ENCODE measurements at regions not wholly inside any gene's neighbourhood (a gene's known extent, or its start where the extent isn't known, plus 50 kb on each side); places are given as distances from the start of the nearest gene placed in this dataset.

DNA sequence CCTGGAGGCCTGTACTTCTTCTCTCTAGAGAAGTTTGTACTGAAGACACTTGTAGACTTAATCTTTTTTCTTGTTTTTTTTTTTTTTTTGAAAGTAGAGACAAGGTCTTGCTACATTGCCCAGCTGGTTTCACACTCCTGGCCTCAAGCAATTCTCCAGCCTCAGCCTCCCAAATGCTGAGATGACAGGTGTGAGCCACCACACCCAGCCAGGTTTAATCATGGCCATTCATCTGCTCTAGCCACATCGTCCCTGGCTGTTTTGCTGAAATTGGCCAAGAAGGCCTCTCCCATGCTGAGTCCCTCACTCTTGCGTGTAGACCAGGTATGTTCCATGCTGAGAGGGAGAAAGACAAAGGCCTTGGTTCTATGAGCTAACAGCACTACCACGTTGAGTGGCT, 176.2 kb downstream of the JCAD start:
- no peak overlapping the region for H3K4me3 Mint-ChIP-seq
- H3K27me3 Mint-ChIP-seq, result peaks cover 13% of the 10 kb centered on the region
- no peak overlapping the region for H3K27ac Mint-ChIP-seq
- no peaks in the 10 kb centered on the region for H3K9me3 Mint-ChIP-seq
- ATAC-seq (ENCODE audit: low read depth) (no peak), DNase-seq (no peak)
- POLR2A ChIA-PET, result no interaction called here
- H3K4me1 Mint-ChIP-seq, result no peaks in the 10 kb centered on the region
- H3K36me3 Mint-ChIP-seq, result no peaks in the 10 kb centered on the region

DNA sequence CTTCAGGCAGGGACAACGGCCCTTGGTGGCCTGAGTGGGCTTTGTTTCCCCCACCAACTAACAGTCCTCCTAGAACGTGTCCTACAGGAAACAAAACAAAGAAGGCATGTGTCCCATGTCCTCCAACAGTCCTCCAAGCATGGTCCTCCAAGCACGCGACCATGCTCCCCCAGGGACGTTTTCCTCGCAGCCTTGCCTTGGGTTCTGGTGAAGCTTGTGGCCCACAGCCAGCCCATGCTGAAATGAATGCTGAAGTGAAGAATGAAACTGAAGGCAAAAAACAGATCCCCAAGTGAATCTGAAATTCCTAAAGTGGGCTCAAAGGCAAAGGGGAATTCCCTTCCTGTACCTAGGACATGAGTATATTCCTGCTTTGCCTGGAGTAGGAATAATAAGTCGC, 176.6 kb downstream of the JCAD start:
- ATAC-seq (ENCODE audit: low read depth) (no peak), DNase-seq (no peak)
- no peak overlapping the region for H3K4me3 Mint-ChIP-seq
- peaks cover 13% of the 10 kb centered on the region for H3K27me3 Mint-ChIP-seq
- H3K36me3 Mint-ChIP-seq, result no peaks in the 10 kb centered on the region
- no peaks in the 10 kb centered on the region for H3K4me1 Mint-ChIP-seq
- POLR2A ChIA-PET, result no interaction called here
- no peak overlapping the region for H3K27ac Mint-ChIP-seq
- no peaks in the 10 kb centered on the region for H3K9me3 Mint-ChIP-seq

DNA sequence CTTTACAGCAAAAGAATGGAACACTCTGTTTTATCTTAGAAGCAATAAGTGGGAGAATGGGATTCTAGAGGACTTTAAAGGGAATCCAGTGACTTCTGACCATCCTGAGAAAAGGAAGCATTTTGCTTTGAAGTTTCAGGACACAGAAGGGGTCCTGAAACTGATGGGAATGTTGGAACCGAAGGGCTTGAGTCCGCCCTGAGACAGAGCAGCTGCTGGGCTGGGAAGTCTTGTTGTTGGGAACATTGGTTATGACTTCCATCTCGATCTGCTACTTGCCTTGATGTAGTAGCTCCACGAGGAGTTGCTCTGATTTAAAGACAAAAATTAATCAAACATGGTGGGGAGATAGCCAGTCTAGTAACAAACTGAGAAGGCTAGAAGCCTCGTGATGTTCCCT, 177.6 kb downstream of the JCAD start:
- POLR2A ChIA-PET, result no interaction called here
- H3K4me3 Mint-ChIP-seq, result no peak overlapping the region
- H3K36me3 Mint-ChIP-seq, result no peaks in the 10 kb centered on the region
- peaks cover 12% of the 10 kb centered on the region for H3K27me3 Mint-ChIP-seq
- ATAC-seq (ENCODE audit: low read depth), result no peak
- DNase-seq, result no peak
- H3K9me3 Mint-ChIP-seq, result no peaks in the 10 kb centered on the region
- H3K27ac Mint-ChIP-seq, result no peak overlapping the region
- no peaks in the 10 kb centered on the region for H3K4me1 Mint-ChIP-seq

DNA sequence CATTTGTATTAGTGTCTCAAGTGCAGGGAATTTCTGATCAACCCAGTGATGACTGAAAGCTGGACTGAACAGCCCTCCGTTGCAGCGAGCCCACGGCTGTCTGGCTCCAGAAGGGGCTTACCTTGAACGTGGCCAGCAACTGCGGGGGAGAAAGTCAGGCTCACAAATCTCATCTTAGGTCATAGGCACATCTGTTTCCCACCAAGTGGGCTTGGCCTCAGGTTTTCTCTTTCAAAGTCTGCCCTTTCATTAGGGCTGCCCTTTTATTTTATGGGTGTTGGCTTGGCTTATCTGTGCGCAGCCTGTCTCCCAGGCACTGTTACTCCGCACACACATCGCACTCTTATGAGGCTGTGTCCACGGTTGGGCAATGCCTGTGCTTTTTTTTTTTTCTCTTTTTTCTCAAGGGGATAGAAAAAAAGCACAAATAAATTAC, 178.0 kb downstream of the JCAD start:
- Mint-ChIP-seq H3K9me3 (no peaks in the 10 kb centered on the region), H3K27ac (no peak overlapping the region)

DNA sequence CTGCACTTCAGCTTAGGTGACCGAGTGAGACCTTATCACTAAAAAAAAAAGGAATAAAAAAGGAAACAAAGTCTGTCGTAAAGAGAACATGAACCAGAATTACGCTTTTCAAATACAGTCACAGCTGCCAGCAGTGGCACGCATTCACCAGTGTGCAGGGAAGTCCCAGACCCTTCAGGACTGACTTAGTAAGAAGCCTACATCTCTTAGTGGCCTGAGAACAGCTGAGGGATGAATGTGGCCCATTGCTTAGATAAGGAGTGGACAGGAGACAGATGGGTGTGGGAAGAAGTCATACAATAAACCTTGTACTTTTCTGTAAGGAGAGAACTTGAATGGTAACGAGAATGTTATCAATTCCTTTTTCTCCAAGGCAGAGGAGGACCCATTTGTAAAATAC, 178.5 kb downstream of the JCAD start:
- ATAC-seq (ENCODE audit: low read depth) (no peak), DNase-seq (no peak)
- H3K27me3 Mint-ChIP-seq, result peaks cover 12% of the 10 kb centered on the region
- H3K4me1 Mint-ChIP-seq, result no peaks in the 10 kb centered on the region
- POLR2A ChIA-PET, result no interaction called here
- no peak overlapping the region for H3K4me3 Mint-ChIP-seq
- H3K9me3 Mint-ChIP-seq, result no peaks in the 10 kb centered on the region
- H3K27ac Mint-ChIP-seq, result no peak overlapping the region
- H3K36me3 Mint-ChIP-seq, result no peaks in the 10 kb centered on the region

More for the DNA sequence above, 178.0 kb downstream of the JCAD start:
- ATAC-seq (ENCODE audit: low read depth) (no peak), DNase-seq (no peak)
- H3K4me1 Mint-ChIP-seq, result no peaks in the 10 kb centered on the region
- H3K27me3 Mint-ChIP-seq, result peaks cover 12% of the 10 kb centered on the region
- POLR2A ChIA-PET, result no interaction called here
- H3K36me3 Mint-ChIP-seq, result no peaks in the 10 kb centered on the region
- H3K4me3 Mint-ChIP-seq, result no peak overlapping the region

DNA sequence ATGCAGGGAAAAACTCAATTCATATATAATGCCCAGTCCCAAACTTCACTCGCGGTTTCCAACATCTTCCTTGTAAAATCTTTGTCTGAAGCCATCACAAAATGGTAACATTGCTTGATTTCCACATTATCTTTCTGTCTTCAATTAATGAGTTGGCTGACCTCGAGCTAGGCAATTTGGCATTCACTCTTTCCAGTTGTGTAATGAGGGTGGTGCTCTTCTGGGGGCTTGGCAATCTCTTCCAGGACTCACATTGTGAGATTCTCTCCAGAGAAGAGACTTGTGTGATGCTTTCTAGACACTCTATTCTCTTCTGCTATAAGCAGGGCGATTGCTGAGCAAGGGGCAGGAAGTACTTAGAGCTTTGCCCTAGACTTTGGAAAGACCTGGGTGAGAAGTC, 179.5 kb downstream of the JCAD start:
- H3K9me3 Mint-ChIP-seq, result no peaks in the 10 kb centered on the region
- no peaks in the 10 kb centered on the region for H3K4me1 Mint-ChIP-seq
- H3K27ac Mint-ChIP-seq, result no peak overlapping the region
- DNase-seq (no peak), ATAC-seq (ENCODE audit: low read depth) (no peak)
- H3K36me3 Mint-ChIP-seq, result no peaks in the 10 kb centered on the region
- H3K27me3 Mint-ChIP-seq, result peaks cover 12% of the 10 kb centered on the region
- no peak overlapping the region for H3K4me3 Mint-ChIP-seq
- POLR2A ChIA-PET, result no interaction called here

DNA sequence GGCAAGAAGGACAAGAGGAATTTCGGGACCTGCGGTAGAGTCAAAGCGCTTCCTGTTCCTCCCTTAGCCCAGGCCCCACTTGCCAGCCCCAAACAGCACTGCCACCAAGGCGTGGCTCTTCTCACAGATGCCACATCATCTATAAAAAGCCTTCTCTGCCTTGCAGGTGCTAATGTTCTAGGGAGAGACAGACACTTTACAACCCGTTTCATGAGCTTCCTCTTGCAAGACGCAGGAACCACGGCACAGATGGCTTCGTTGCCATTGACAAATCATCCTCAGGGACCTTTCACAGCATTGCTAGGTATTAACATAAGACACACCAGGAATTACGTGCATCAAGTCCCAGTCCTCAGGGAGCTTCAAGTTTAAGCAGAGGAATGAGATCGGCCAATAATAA, 180.9 kb downstream of the JCAD start:
- Mint-ChIP-seq H3K27ac (no peak overlapping the region), H3K4me1 (no peaks in the 10 kb centered on the region), H3K4me3 (no peak overlapping the region), H3K27me3 (peaks cover 12% of the 10 kb centered on the region), H3K36me3 (no peaks in the 10 kb centered on the region), H3K9me3 (no peaks in the 10 kb centered on the region)
- POLR2A ChIA-PET, result no interaction called here
- ATAC-seq (ENCODE audit: low read depth), result no peak
- DNase-seq, result no peak

DNA sequence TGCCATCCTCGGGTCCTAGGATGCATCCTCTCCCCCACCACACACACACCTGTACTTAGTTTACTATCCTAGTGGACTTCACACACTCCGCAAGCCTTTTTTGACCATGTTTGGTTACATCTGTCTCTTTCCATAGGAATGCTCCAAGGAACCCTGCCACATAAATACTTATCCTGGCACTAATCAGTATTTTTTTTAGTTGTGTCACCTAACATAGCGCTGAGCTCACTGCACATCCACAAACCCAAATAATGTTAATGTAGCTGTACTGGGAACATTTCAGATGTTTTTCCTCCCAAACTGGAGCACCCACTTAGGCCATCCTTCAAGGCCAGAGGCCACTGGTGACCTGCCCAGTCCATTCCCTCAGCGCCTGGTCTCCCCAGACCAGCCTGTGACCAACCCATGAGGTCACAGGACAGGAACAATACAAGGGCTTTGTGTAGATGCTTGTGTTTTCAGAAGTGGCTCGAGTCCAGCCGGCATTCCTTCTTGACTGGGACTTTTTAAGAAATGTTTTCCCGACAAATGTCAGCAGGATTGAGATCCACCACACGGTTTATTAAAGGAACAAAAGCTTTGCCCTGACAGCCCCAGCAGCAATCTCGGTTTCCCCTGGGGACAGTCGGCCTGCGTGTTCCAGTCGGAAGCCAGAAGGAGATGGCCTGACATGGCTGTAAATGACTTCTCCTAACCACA, 181.4 kb downstream of the JCAD start:
- Mint-ChIP-seq H3K27me3 (peaks cover 12% of the 10 kb centered on the region), H3K4me3 (no peak overlapping the region), H3K27ac (no peak overlapping the region), H3K9me3 (no peaks in the 10 kb centered on the region), H3K4me1 (no peaks in the 10 kb centered on the region), H3K36me3 (no peaks in the 10 kb centered on the region)
- POLR2A ChIA-PET, result no interaction called here
- ATAC-seq (ENCODE audit: low read depth), result no peak
- no peak for DNase-seq

DNA sequence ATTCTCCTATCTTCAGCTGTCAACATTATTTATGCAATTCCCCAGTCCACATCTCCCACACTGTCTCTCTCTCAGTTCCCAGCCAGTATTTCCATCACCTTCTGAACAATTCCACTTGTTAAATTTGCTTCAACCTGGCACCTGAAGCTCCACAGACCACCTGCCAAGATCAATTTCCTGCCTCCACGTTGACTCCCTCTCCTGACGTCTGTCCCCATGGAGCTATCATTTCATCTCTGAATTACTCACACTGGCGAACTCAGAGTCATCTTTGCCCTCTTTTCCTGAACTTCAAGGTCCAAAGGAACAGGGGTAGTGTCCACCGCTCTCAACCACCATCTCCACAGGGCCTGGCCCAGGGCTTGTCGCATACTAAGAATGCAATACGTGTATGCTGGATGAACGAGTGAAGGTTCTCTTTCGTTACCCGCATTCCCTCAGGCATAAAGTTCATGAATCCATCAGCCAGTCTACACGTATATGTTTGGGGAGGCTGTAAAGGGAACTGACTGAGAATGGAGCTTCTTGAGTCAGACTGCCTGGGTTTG, 183.3 kb downstream of the JCAD start:
- Mint-ChIP-seq H3K36me3 (no peaks in the 10 kb centered on the region), H3K27me3 (peaks cover 12% of the 10 kb centered on the region), H3K9me3 (no peaks in the 10 kb centered on the region), H3K27ac (no peak overlapping the region), H3K4me3 (no peak overlapping the region), H3K4me1 (no peaks in the 10 kb centered on the region)
- DNase-seq, result no peak
- POLR2A ChIA-PET, result no interaction called here
- no peak for ATAC-seq (ENCODE audit: low read depth)

DNA sequence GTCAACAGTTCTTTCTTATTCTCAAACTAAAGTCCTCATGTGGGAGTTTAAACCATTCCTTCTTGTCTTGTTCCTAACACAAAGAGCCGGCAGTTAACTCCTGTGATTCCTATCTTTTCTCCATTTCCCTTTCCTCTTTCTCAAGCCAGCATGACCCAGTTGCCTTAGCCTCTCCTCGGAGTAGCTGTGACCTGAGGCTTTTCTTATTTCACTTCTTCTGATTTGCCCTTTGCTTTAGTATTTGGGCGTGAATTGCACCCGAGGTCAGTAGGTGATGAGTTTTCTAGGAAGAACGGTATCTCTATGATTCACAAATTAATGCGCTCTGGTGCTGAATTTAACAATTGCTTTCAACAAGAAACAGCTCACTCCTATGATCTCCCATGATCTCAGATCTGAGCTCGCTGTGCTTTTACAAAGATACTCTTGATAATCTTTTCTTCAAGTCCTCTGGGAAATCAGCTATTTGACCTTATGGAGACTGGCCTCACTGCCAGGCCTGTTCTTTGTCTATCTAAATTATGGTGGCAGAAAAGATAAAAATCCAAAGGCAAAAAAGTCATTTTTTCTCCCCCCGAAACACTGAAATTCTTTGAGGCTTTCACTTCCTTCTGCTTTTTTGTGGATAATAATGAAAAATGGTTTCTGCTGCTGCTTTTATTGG, 184.6 kb downstream of the JCAD start:
- Mint-ChIP-seq H3K36me3 (peaks cover 2% of the 10 kb centered on the region), H3K4me1 (no peaks in the 10 kb centered on the region)

DNA sequence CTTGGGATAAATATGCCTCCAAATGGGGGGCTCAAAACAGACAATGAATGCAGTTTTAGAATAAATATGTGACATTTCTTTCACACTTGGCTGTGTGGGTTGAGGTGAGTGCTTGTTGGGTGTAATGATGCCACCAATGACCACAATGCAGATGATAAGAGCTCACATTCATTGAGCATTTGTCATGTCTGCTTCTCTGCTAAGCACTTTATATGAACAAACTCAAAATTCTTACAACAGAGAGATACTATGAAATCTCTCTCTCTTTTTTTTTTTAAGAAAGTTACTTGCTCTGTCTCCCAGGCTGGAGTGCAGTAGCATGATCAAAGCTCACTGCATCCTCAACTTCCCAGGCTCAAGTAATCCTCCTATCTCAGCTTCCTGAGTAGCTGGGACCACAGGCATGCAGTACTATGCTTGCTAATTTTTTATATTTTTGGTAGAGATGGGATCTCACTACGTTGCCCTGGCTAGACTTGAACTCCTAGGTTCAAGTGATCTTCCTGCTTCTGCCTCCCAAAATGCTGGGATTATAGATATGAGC, 185.4 kb downstream of the JCAD start:
- H3K9me3 Mint-ChIP-seq, result peaks cover 8% of the 10 kb centered on the region
- no peak for ATAC-seq (ENCODE audit: low read depth)
- POLR2A ChIA-PET, result no interaction called here
- H3K27ac Mint-ChIP-seq, result no peak overlapping the region
- H3K4me1 Mint-ChIP-seq, result no peaks in the 10 kb centered on the region
- no peak for DNase-seq
- H3K27me3 Mint-ChIP-seq, result peaks cover 9% of the 10 kb centered on the region
- H3K4me3 Mint-ChIP-seq, result no peak overlapping the region
- H3K36me3 Mint-ChIP-seq, result peaks cover 2% of the 10 kb centered on the region

More for the DNA sequence above, 184.6 kb downstream of the JCAD start:
- no peak overlapping the region for H3K27ac Mint-ChIP-seq
- ATAC-seq (ENCODE audit: low read depth), result no peak
- DNase-seq, result no peak
- peaks cover 8% of the 10 kb centered on the region for H3K9me3 Mint-ChIP-seq
- no peak overlapping the region for H3K4me3 Mint-ChIP-seq
- H3K27me3 Mint-ChIP-seq, result peaks cover 9% of the 10 kb centered on the region
- POLR2A ChIA-PET, result no interaction called here

DNA sequence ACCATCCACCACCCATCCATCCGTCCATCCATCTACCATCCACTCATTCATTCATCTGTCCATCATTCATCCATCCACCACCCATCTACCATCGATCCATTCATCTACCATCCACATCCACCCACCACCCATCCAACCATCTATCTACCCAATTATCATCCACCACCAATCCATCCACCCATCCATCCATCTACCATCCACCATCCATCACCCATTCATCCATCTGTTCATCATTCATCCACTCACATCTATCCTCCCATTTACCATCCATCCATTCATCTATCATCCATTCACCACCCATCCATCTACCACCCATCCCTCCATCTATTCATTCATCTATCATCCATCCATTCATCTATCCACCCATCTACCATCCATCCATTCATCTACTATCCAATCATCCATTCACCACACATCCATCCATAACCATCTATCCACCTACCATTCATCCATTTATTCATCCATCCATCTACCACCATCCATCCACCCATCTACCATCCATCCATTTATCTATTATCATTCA, 188.8 kb downstream of the JCAD start:
- H3K27me3 Mint-ChIP-seq, result no peaks in the 10 kb centered on the region
- H3K27ac Mint-ChIP-seq, result no peak overlapping the region
- peaks cover 2% of the 10 kb centered on the region for H3K36me3 Mint-ChIP-seq
- POLR2A ChIA-PET, result no interaction called here
- H3K9me3 Mint-ChIP-seq, result peaks cover 8% of the 10 kb centered on the region
- no peaks in the 10 kb centered on the region for H3K4me1 Mint-ChIP-seq
- DNase-seq (no peak), ATAC-seq (ENCODE audit: low read depth) (no peak)
- H3K4me3 Mint-ChIP-seq, result no peak overlapping the region

DNA sequence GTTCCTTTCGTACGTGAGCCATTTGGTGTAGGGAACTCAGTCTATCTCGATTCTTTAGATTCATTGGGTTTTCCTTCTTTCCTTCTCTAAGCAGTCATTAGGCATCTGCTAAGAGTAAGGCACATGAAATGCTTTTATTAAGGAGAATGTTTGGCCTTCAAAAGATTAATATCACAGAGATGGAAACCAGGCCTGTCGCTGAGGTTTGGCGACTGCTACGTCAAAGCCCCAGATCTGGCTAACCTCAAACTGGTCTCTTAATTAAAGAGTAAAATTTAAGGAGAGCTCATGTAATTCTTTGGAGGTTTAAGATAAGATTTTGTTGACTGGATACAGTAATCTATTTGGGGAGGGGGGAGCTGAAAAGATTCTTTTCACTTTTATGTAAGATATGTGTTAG, 189.8 kb downstream of the JCAD start:
- peaks cover 2% of the 10 kb centered on the region for H3K36me3 Mint-ChIP-seq
- no peaks in the 10 kb centered on the region for H3K4me1 Mint-ChIP-seq
- no peak overlapping the region for H3K27ac Mint-ChIP-seq
- H3K4me3 Mint-ChIP-seq, result no peak overlapping the region
- ATAC-seq (ENCODE audit: low read depth) (no peak), DNase-seq (no peak)
- peaks cover 8% of the 10 kb centered on the region for H3K9me3 Mint-ChIP-seq
- POLR2A ChIA-PET, result no interaction called here
- peaks cover 2% of the 10 kb centered on the region for H3K27me3 Mint-ChIP-seq

DNA sequence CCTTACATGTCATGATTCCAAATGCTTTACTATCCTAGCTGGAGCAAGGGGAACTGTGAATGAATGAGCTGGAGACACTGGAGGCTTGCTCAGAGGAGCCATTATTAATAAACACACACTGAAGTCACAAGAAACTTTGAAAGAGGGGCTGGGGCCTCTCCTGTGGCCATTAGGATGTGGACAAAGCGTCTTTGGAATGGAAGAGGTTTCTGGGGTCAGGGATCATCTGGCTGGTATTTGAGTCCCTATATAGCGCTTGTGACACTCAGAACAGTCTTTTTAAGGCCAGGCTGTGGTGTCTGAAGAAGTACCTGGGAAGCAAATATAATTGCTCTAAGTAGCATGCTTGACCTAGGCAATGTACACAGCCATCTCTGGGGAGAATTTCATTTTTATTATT, 193.0 kb downstream of the JCAD start:
- Mint-ChIP-seq H3K4me1 (no peaks in the 10 kb centered on the region), H3K9me3 (peaks cover 8% of the 10 kb centered on the region), H3K4me3 (no peak overlapping the region), H3K36me3 (peaks cover 2% of the 10 kb centered on the region), H3K27me3 (peaks cover 5% of the 10 kb centered on the region), H3K27ac (no peak overlapping the region)
- DNase-seq (no peak), ATAC-seq (ENCODE audit: low read depth) (no peak)
- POLR2A ChIA-PET, result no interaction called here

All from activated naive CD8-positive, alpha-beta T cell treated with anti-CD3 and anti-CD28 coated beads, Interleukin-2, amount 10 ng/mL, durations not matched to agents 7 days and 5 days (primary cell).